ENCODE measurements at regions not wholly inside any gene's neighbourhood (a gene's known extent, or its start where the extent isn't known, plus 50 kb on each side); places are given as distances from the start of the nearest gene placed in this dataset.

DNA sequence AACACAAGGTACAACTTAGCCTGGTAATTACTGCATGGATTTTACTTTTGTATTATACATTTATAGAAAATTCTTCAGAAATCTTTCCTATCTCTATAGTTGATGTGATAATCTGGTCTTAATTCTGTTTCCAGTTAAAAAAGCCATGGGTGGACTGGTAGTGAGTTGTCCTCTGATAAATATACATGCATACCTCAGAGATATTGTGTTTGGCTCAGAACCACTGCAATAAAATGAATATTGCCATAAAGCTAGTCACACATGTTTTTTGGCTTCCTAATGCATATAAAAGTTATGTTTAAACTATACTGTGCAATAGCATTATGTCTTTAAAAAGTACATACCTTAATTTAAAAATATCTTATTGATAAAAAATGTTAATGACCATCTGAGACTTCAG lies 708.6 kb upstream of the MARCKS start:
- DNase-seq = no peak
- Histone ChIP-seq H3K4ac (ENCODE audit: low read depth in 1 of 2, low read length in 2 of 2) (no peak overlapping the region), H3K23ac (ENCODE audit: low read length in 2 of 2) (no peak overlapping the region), H3K14ac (ENCODE audit: low read length in 2 of 2) (no peak overlapping the region), H3K79me1 (replicated peaks; ENCODE audit: low read length, poor library complexity, severe bottlenecking) (no peaks in the 10 kb centered on the region), H2BK15ac (ENCODE audit: low read depth, poor library complexity, severe bottlenecking) (no peak overlapping the region), H3K4me3 (ENCODE audit: insufficient read depth in 1 of 2, low read depth in 1 of 2, low read length in 2 of 2) (no peak overlapping the region), H3K9me3 (ENCODE audit: control insufficient read depth, low read length) (peaks cover 4% of the 10 kb centered on the region), H3K36me3 (ENCODE audit: control insufficient read depth in 1 of 2, insufficient read depth in 2 of 2, low read depth in 1 of 2, low read length in 2 of 2) (no peaks in the 10 kb centered on the region), H2BK120ac (ENCODE audit: low read depth, low read length) (no peak overlapping the region), H2AFZ (ENCODE audit: low read depth, low read length) (no peak overlapping the region), H3K4me2 (ENCODE audit: low read length, poor library complexity, severe bottlenecking) (no peak overlapping the region), H3K18ac (ENCODE audit: low read depth in 1 of 2, low read length in 2 of 2) (no peak overlapping the region), H2BK5ac (ENCODE audit: low read depth, low read length, poor library complexity, severe bottlenecking) (no peak overlapping the region), H2AK5ac (ENCODE audit: low read length, severe bottlenecking) (no peak overlapping the region), H2BK12ac (ENCODE audit: low read length in 2 of 2) (no peak overlapping the region), H3K27me3 (ENCODE audit: control insufficient read depth in 1 of 2, insufficient read depth in 1 of 2, low read length in 2 of 2) (no peaks in the 10 kb centered on the region), H3K4me1 (ENCODE audit: control insufficient read depth, insufficient read depth, low read depth, low read length) (no peaks in the 10 kb centered on the region), H4K8ac (ENCODE audit: low read length) (no peak overlapping the region), H4K91ac (ENCODE audit: low read length) (no peak overlapping the region), H3K27ac (ENCODE audit: low read length, poor library complexity, severe bottlenecking) (no peak overlapping the region), H3K9ac (ENCODE audit: low read length) (no peak overlapping the region)

DNA sequence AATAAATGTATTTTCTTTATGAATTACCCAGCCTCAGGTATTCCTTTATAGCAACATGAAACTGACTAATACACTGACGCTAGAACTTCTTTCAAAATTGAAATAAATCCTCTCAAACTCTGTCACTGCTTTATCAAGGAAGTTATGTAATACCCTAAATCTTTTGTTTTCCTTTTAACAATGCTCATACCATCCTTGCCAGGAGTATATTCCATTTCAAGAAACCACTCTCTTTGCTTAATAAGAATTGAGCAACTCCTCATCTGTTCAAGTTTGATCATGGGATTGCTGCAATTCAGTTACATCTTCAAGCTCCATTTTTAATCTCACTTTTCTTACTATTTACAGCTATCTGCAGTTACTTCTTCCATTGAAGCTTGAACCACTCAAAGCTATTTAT lies 707.6 kb upstream of the MARCKS start:
- no peak overlapping the region for H2BK12ac ChIP-seq (ENCODE audit: low read length in 2 of 2)

DNA sequence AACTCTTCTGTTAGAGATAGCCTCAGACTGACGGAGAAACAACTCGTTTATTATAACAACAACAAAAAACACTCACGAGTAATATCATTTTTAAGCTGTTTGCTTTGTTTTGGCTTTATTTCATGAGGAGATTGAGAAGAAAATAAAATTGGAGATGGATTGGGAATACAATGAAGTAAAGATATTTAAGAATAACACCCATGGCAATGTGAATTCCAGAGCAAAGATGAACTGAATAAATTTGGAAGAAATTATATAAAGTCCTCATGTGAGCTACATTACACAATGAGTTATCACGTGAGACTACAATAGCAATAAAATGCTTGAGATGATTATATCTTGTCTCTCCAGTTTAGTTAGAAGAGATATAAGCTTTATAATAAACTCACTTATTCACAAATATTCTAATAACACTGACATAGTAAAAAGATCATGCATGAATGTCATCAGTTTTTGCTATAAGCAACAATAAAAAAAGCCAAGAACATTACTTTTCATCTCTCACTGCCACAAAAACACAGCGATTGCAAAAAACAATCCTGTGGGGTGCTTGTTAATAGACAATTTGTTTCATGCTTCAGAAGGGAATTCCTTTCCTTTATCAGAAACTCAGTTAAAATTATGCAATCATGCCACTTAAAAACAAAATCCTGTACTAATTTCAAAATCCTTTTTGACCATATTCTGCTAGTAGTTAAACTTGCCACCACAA lies 696.7 kb upstream of the MARCKS start:
- Histone ChIP-seq H2AK5ac (ENCODE audit: low read length, severe bottlenecking) (no peak overlapping the region), H2AFZ (ENCODE audit: low read depth, low read length) (no peak overlapping the region), H2BK120ac (ENCODE audit: low read depth, low read length) (no peak overlapping the region), H2BK5ac (ENCODE audit: low read depth, low read length, poor library complexity, severe bottlenecking) (no peak overlapping the region), H3K4me3 (ENCODE audit: insufficient read depth in 1 of 2, low read depth in 1 of 2, low read length in 2 of 2) (no peak overlapping the region), H4K91ac (ENCODE audit: low read length) (no peak overlapping the region), H2BK15ac (ENCODE audit: low read depth, poor library complexity, severe bottlenecking) (no peak overlapping the region), H3K14ac (ENCODE audit: low read length in 2 of 2) (no peak overlapping the region), H3K9me3 (ENCODE audit: control insufficient read depth, low read length) (no peaks in the 10 kb centered on the region), H3K36me3 (ENCODE audit: control insufficient read depth in 1 of 2, insufficient read depth in 2 of 2, low read depth in 1 of 2, low read length in 2 of 2) (no peaks in the 10 kb centered on the region), H4K8ac (ENCODE audit: low read length) (no peak overlapping the region), H3K18ac (ENCODE audit: low read depth in 1 of 2, low read length in 2 of 2) (no peak overlapping the region), H3K4me1 (ENCODE audit: control insufficient read depth, insufficient read depth, low read depth, low read length) (no peaks in the 10 kb centered on the region), H3K27ac (ENCODE audit: low read length, poor library complexity, severe bottlenecking) (no peak overlapping the region), H3K79me1 (replicated peaks; ENCODE audit: low read length, poor library complexity, severe bottlenecking) (no peaks in the 10 kb centered on the region), H3K9ac (ENCODE audit: low read length) (peak overlapping the region; percentile 61), H3K23ac (ENCODE audit: low read length in 2 of 2) (no peak overlapping the region), H3K4me2 (ENCODE audit: low read length, poor library complexity, severe bottlenecking) (no peak overlapping the region), H2BK12ac (ENCODE audit: low read length in 2 of 2) (no peak overlapping the region), H3K27me3 (ENCODE audit: control insufficient read depth in 1 of 2, insufficient read depth in 1 of 2, low read length in 2 of 2) (no peaks in the 10 kb centered on the region), H3K4ac (ENCODE audit: low read depth in 1 of 2, low read length in 2 of 2) (no peak overlapping the region)
- DNase-seq = no peak
- WGBS = 100% methylated on average over 2 of the region's 5 CpGs

More for the DNA sequence above, 707.6 kb upstream of the MARCKS start:
- no peak overlapping the region for H3K14ac ChIP-seq (ENCODE audit: low read length in 2 of 2)
- no peaks in the 10 kb centered on the region for H3K27me3 ChIP-seq (ENCODE audit: control insufficient read depth in 1 of 2, insufficient read depth in 1 of 2, low read length in 2 of 2)
- WGBS = 93% methylated on average over 1 of the region's 1 CpG
- H3K4me2 ChIP-seq (ENCODE audit: low read length, poor library complexity, severe bottlenecking) = no peak overlapping the region
- H3K27ac ChIP-seq (ENCODE audit: low read length, poor library complexity, severe bottlenecking) = no peak overlapping the region
- H4K8ac ChIP-seq (ENCODE audit: low read length) = no peak overlapping the region
- no peak for DNase-seq
- H2AK5ac ChIP-seq (ENCODE audit: low read length, severe bottlenecking) = no peak overlapping the region
- H2BK15ac ChIP-seq (ENCODE audit: low read depth, poor library complexity, severe bottlenecking) = no peak overlapping the region
- H3K36me3 ChIP-seq (ENCODE audit: control insufficient read depth in 1 of 2, insufficient read depth in 2 of 2, low read depth in 1 of 2, low read length in 2 of 2) = no peaks in the 10 kb centered on the region
- no peak overlapping the region for H2BK5ac ChIP-seq (ENCODE audit: low read depth, low read length, poor library complexity, severe bottlenecking)
- H3K4me3 ChIP-seq (ENCODE audit: insufficient read depth in 1 of 2, low read depth in 1 of 2, low read length in 2 of 2) = no peak overlapping the region
- no peak overlapping the region for H3K9ac ChIP-seq (ENCODE audit: low read length)
- H4K91ac ChIP-seq (ENCODE audit: low read length) = no peak overlapping the region
- no peak overlapping the region for H3K23ac ChIP-seq (ENCODE audit: low read length in 2 of 2)
- no peaks in the 10 kb centered on the region for H3K4me1 ChIP-seq (ENCODE audit: control insufficient read depth, insufficient read depth, low read depth, low read length)
- H3K79me1 ChIP-seq (replicated peaks; ENCODE audit: low read length, poor library complexity, severe bottlenecking) = no peaks in the 10 kb centered on the region
- H3K18ac ChIP-seq (ENCODE audit: low read depth in 1 of 2, low read length in 2 of 2) = no peak overlapping the region
- H2AFZ ChIP-seq (ENCODE audit: low read depth, low read length) = no peak overlapping the region
- no peak overlapping the region for H2BK120ac ChIP-seq (ENCODE audit: low read depth, low read length)
- peaks cover 4% of the 10 kb centered on the region for H3K9me3 ChIP-seq (ENCODE audit: control insufficient read depth, low read length)
- no peak overlapping the region for H3K4ac ChIP-seq (ENCODE audit: low read depth in 1 of 2, low read length in 2 of 2)

DNA sequence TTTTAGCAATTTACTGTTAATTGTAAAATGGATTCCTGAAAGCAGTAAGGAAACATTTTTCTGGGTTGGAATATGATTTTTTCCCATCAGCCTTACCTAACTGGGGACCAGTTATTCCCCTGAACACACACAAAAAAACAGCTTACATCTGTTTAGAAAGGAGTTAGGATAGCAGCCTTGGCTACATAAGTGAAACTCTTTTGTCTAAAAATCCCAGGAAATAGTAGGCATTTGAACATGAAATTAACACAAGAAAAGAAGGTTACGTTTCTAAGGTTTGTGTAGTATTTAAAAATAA lies 696.2 kb upstream of the MARCKS start:
- no peak overlapping the region for H2BK5ac ChIP-seq (ENCODE audit: low read depth, low read length, poor library complexity, severe bottlenecking)
- no peaks in the 10 kb centered on the region for H3K79me1 ChIP-seq (replicated peaks; ENCODE audit: low read length, poor library complexity, severe bottlenecking)
- no peak overlapping the region for H2BK12ac ChIP-seq (ENCODE audit: low read length in 2 of 2)
- H2BK15ac ChIP-seq (ENCODE audit: low read depth, poor library complexity, severe bottlenecking) = no peak overlapping the region
- no peaks in the 10 kb centered on the region for H3K27me3 ChIP-seq (ENCODE audit: control insufficient read depth in 1 of 2, insufficient read depth in 1 of 2, low read length in 2 of 2)
- peak overlapping the region; percentile 61 for H3K9ac ChIP-seq (ENCODE audit: low read length)
- H3K14ac ChIP-seq (ENCODE audit: low read length in 2 of 2) = no peak overlapping the region
- no CpG with 5 or more reads among the region's 1 CpG for WGBS
- H2BK120ac ChIP-seq (ENCODE audit: low read depth, low read length) = no peak overlapping the region
- no peak overlapping the region for H3K4me2 ChIP-seq (ENCODE audit: low read length, poor library complexity, severe bottlenecking)
- no peak overlapping the region for H4K91ac ChIP-seq (ENCODE audit: low read length)
- H2AK5ac ChIP-seq (ENCODE audit: low read length, severe bottlenecking) = no peak overlapping the region
- no peaks in the 10 kb centered on the region for H3K4me1 ChIP-seq (ENCODE audit: control insufficient read depth, insufficient read depth, low read depth, low read length)
- no peak overlapping the region for H3K4me3 ChIP-seq (ENCODE audit: insufficient read depth in 1 of 2, low read depth in 1 of 2, low read length in 2 of 2)
- H3K27ac ChIP-seq (ENCODE audit: low read length, poor library complexity, severe bottlenecking) = no peak overlapping the region
- no peak overlapping the region for H3K4ac ChIP-seq (ENCODE audit: low read depth in 1 of 2, low read length in 2 of 2)
- H3K9me3 ChIP-seq (ENCODE audit: control insufficient read depth, low read length) = no peaks in the 10 kb centered on the region
- DNase-seq = no peak
- no peak overlapping the region for H3K23ac ChIP-seq (ENCODE audit: low read length in 2 of 2)
- H3K18ac ChIP-seq (ENCODE audit: low read depth in 1 of 2, low read length in 2 of 2) = no peak overlapping the region
- no peak overlapping the region for H2AFZ ChIP-seq (ENCODE audit: low read depth, low read length)
- no peak overlapping the region for H4K8ac ChIP-seq (ENCODE audit: low read length)
- H3K36me3 ChIP-seq (ENCODE audit: control insufficient read depth in 1 of 2, insufficient read depth in 2 of 2, low read depth in 1 of 2, low read length in 2 of 2) = no peaks in the 10 kb centered on the region

All from mesenchymal stem cell (in vitro differentiated cells and primary cell).